T-helper 2 cell (primary cell): ENCODE measurements at regions not wholly inside any gene's neighbourhood (a gene's known extent, or its start where the extent isn't known, plus 50 kb on each side); places are given as distances from the start of the nearest gene placed in this dataset.

Experiments
- DNase-seq, 5 experiments: peaks; one replicate each; pipeline versions ENCODE4 v3.0.0 to v3.0.0-alpha.2; 2012 to 2022

DNA sequence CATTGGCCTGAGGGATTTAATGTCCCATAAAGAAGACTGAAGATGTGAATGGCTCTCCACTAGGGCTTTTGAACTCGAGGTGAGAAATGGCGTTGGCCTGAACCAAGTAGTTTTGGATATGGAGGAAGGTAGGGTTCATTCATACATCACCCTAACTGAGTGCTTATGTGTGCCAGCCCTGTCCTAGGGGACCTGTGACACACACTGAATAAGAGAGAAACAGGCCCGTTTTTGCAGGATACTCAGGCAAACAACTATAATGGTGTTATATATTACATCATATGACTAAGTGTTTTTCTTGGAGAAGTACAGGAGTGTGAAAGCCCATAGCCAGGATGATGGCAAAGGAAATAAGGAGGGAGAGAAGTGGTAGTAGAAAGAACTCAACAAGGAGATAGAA lies 368.1 kb downstream of the TMEM135 start:
- no peak for DNase-seq

DNA sequence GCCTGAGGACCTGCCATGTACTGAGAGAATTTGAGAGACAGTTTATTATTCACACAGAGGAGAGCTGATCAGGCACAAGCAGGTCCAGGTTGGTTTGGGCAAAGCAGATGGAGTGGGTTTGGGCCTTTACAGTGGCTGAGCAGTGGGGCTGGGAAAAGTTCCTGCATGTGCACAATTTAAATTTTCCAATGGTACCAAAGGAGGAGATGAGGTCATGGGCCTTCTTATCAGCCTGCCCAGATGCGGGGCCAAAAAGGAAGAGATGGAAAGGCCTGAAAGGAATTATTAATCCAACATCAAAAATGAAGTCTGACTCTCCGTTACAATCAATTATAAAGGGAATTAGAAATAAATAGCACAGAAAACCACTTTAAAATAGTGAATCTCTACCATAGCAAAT lies 367.6 kb downstream of the TMEM135 start:
- no peak for DNase-seq

DNA sequence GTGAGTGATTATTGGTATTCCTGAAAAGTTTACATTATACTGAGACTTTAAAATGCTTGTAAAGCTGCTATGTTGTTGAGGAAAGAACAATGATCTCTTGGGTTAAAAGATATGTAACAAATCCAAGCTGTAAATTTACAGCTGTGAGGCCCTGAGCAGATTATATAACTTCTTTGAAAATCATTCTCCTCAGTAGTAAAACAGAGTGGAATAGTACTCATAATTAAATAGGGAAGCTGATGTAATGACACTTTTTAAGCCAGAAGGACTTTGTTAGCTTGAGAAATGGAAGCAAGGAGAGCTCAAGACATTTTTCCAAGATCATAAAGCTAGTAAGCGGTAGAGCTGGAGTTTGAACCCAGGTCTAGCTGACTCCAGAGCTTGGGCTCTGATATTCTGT lies 363.9 kb downstream of the TMEM135 start:
- DNase-seq: no peak

DNA sequence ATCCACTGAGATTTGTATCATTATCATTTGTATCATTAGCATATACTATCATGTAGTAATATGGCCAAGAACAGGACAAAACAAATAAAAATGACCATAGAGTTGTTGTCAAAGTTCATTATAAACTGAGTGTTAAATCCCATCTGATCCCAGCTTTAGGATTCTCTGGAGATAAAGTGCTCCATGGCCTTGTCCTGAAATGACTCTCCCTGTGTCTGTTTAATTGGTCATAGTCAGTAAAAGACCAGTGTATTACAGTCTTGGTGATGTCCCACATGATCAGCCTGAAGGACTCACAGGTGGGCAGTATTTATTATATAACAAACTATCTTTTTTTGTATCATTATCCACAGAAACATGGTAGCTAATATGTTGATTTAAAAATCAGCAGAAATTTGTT lies 361.6 kb downstream of the TMEM135 start:
- DNase-seq: no peak

DNA sequence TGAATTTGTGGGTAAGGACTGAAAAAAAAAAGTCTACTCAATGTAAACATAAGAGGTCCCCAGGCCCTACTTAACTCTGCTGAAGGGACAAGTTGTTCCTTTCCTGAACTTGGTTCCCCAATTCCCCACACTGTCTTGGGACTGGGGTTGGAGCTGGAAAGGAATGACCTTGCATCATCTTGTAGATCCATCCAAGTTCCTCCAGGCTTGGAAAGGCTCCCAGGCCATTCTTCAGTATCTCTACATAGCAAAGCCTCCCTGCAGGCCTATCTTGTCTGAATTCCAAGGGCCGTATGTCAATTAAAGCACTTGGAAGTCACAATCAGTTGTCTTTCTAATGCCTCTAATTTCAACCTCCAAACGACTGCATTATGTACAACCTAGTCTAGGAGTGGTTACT lies 361.2 kb downstream of the TMEM135 start:
- no peak for DNase-seq

DNA sequence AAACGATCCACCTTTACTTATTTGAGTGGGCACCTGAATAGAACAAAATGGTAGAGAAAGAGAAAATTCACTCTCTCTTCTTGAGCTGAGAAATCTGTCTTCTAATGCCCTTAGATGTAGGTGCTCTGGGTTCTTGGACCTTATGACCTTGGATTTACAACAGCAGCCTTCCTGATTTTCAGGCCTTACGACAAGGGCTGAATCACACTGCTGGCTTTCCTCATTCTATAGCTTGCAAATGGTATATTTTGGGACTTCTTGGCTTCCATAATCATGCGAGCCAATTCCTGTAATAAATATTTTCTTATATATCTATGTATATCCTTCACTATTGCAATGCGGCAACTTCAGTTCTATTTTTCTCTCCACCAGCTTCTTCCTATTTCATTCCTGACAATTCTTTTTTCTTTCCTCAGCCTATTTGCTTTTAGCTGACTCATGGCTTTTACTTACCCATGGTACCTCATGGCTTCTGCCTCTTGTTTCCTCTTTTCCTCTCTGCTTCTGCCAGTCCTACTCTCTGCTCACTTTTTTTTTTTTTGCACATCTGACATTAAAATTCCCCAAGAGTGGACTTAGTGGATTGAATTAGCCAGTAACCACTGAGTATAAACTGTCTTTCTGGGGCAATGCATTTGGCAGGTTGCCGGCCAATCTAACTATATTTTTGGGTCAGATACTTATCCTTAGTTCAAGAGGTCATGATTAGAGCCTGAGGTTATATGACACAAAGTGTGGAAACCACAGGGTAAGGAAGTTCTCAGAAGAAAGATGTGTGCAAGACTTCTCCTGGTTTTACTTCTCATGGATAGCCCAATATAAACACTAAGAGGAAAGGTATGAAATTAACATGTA lies 359.5 kb downstream of the TMEM135 start:
- DNase-seq: no peak

DNA sequence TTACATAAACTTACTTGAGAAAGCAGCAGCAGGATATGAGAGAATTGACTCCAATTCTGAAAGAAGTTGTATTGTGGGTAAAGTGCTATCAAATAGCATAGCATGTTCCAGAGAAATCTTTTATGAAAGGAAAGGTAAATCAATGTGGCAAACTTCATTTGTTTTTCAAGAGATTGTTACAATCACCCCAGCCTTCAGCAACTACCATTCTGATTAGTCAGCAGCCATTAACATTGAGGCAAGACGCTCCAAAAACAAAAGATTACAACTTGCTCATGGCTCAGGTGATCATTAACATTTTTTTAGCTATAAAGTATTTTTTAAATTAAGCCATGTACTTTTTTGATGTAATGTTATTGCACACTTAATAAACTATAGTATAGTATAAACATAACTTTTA lies 357.2 kb downstream of the TMEM135 start:
- DNase-seq: no peak

DNA sequence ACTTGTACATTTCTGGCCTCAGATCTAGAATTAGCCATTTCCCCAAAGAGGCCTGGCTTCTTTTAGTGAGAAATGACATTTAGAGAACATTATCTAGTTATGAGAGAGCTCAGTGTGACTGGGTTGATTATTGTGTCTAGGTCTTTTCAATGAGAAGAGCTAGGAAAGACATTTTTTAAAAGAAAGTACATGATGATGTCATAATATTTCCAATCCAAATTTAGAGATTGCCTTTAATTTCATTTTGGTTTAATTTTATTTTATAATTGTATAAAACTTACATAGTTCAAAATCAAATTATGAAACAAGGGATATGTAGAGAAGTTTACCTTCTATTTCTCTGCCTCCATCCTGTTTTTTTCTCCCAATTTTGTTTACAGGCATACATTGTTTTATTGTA lies 354.9 kb downstream of the TMEM135 start:
- DNase-seq: no peak

DNA sequence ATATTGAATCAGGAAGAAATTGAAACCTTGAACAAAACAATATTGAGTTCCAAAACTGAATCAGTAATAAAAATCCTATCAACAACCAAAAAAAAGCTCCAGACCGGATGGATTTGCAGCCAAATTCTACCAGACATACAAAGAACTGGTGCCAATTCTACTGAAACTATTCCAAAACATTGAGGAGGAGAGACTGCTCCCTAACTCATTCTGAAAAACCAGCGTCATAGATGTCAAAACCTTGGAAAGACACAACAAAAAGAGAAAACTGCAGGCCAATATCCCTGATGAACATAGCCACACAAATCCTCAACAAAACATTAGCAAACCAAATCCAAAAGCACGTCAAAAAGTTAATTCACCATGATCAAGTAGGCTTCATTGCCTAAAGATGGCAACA lies 353.8 kb downstream of the TMEM135 start:
- DNase-seq: no peak

DNA sequence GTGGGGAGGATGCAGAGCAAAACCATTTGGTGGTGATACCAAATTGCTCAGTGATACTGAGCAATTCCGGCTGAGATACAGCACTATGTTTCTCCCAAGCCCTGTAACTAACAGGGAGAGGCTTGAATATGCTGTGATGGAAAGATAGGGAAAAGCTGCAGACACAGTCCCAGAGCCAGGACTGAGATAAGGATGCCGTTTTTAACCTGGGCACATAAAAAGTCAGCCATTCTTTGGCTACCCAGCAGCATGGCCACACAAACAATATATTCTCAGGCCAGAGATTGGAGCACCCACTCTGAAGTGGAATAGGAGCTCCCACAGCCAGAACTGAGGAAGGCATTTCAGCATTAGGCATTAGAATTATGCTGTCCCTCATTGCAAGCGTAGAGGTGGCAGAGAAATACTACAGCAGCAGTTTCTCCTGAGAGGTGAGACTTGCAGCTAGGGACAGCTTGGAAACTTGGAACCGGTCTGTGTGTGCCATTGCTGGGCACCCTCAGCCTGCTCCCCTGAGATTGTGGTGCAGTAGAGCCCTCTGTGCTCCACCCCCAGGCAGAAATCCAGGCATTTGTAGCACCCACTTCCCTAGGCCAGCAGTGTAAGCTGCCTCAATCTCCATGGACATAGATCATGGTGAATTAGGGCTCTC lies 346.5 kb downstream of the TMEM135 start:
- no peak for DNase-seq

DNA sequence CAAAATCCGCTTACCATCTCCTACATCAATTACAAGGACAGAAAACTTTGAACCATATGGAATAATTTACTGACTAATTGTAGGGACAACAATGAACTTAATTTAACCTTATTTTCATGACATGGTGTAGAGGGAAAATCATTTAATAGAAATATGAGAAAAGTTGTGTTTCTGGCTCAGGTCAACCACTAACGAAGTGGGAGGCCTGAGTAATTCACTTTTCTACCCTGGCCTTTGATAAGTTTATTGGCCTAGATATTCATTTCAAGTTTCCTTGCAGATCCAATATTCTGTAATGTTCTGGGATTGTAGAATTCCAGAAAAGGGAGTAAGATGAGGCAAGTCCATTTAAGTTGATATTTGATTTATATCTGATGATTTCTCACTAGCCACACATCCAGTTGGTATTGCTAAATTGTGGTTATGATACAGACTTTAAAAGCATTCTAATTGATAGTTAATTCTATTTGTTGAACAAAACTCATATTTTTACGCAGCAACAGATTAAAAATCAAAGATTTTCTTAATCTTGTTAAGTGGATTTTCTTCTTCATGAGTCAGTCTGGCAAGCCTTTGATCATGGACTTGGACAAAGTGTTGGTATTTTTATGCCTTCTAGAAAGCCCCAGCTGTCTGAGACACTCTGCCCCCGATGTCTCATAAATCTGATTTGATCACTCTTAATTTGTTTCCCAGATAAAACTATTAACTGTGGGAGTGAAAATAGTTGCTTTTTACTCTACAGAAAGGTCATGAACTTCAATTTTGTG lies 336.5 kb downstream of the TMEM135 start:
- no peak for DNase-seq
